K562 (cell line): ENCODE measurements at regions not wholly inside any gene's neighbourhood (a gene's known extent, or its start where the extent isn't known, plus 50 kb on each side); places are given as distances from the start of the nearest gene placed in this dataset.

Experiments
- BCL6 ChIP-seq: fragments of 250-450 bp; sonication (Bioruptor Pico); IDR thresholded peaks from 2 replicates; pipeline ENCODE4 v1.4.0; 2020
- DIDO1 ChIP-seq: fragments of 450-650 bp; IDR thresholded peaks from 2 replicates; pipeline ENCODE4 v1.6.1; 2016; ENCODE audit warnings: low read depth, missing biosample characterization, missing genetic modification characterization
- HSF4 ChIP-seq: fragments of 250-450 bp; sonication (Bioruptor Pico); IDR thresholded peaks from 2 replicates; pipeline ENCODE4 v2.1.2; 2022; ENCODE audit warnings: mild to moderate bottlenecking, moderate library complexity, borderline replicate concordance
- NELFE ChIP-seq: IDR thresholded peaks from 2 replicates; pipeline ENCODE4 v1.6.1; 2011; ENCODE audit warnings: mild to moderate bottlenecking; ENCODE audit not compliant: insufficient read depth, insufficient read length
- ZNF184 ChIP-seq: sonication (generic); formaldehyde crosslinking; IDR thresholded peaks from 2 replicates; pipeline ENCODE4 v1.5.0; 2020; ENCODE audit warnings: missing genetic modification reagents
- ZNF347 ChIP-seq: fragments of 450-650 bp; formaldehyde crosslinking; IDR thresholded peaks from 2 replicates; pipeline ENCODE4 v1.4.0; 2020; ENCODE audit warnings: low read depth, mild to moderate bottlenecking, moderate library complexity
- ZNF778 ChIP-seq: fragments of 450-650 bp; formaldehyde crosslinking; IDR thresholded peaks from 2 replicates; pipeline ENCODE4 v1.4.0; 2020; ENCODE audit warnings: mild to moderate bottlenecking, moderate library complexity
- TF ChIP-seq, protein P1 (sequence below): fragments of 250-450 bp; sonication (Bioruptor Pico); IDR thresholded peaks from 2 replicates; pipeline ENCODE4 v1.5.0; 2021; ENCODE audit warnings: mild to moderate bottlenecking, moderate library complexity
- TF ChIP-seq, protein P2 (sequence below): fragments of 250-450 bp; sonication (Bioruptor Pico); IDR thresholded peaks from 2 replicates; pipeline ENCODE4 v1.5.0; 2021

DNA sequence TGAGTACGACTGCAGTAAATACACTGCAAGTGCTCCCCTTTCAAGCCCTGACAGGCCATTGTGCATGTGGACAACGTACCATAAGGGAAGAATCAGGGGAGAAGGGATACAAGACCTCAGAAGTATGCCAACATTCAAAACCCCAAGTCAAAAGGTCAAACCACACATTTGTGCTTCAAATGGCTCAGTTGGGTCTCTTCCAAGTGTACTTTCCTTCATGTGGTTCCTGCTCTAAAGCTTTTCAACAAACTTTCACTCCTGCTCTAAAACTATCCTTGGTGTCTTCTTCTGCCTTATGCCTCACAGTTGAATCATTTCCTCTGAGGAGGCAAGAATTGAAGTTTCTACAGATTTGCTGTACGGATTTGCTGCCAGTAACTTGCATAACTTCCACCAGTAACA lies 305.7 kb upstream of the SLIT2 start (continued):
- TF ChIP-seq, protein P1, sequence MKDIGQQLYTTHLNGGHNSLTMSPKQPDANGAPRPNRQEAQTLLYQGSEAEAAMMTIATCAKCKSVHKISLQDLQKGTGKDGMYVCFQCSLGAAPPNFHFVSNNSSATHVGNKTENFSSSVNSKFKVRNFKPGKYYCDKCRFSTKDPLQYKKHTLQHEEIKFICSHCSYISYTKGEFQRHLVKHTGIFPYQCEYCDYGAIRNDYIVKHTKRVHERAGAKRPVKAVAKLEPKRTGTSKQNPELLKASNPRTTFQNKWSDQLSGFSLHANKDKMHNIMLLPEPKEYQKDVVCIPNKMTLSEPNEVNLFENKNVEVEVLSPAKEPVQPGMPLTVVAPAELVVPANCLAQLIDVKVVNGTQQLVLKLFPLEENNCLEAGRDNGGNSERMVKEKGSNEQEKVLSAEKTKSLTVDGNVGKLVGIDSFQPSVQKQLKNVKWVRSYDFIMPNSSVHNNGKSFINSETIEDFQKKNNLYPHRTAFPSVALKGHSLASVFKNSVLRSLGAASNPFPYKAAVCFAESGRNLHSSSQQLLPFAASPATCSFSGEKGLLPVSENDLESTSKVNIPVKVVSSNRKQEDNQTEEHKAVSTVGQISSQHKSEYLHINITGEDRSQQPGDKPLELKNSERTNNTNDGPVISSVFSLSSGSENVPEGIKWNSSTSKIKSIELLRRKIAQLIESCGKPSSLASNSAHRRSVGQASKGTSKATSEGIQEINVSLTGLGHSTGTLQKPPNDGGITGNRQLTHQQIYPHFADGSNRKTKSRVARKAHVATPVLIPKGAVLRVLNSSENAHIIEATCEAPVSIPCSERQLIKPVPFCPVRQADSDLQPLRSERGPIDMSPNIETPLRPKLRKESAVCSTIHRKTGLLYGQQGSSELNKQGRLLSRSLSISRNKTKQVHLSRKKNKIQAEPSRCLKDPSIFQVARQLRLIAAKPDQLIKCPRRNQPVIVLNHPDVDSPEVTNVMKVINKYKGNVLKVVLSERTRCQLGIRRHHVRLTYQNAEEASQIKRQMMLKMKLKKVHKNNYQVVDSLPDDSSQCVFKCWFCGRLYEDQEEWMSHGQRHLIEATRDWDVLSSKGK (CRISPR knock-in tag), result no peak
- no peak for TF ChIP-seq BCL6 (CRISPR knock-in tag)
- TF ChIP-seq DIDO1 (tag), result no peak
- TF ChIP-seq ZNF184, result no peak
- TF ChIP-seq NELFE, result no peak
- TF ChIP-seq, protein P2, sequence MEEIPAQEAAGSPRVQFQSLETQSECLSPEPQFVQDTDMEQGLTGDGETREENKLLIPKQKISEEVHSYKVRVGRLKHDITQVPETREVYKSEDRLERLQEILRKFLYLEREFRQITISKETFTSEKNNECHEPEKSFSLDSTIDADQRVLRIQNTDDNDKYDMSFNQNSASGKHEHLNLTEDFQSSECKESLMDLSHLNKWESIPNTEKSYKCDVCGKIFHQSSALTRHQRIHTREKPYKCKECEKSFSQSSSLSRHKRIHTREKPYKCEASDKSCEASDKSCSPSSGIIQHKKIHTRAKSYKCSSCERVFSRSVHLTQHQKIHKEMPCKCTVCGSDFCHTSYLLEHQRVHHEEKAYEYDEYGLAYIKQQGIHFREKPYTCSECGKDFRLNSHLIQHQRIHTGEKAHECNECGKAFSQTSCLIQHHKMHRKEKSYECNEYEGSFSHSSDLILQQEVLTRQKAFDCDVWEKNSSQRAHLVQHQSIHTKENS, result no peak
- TF ChIP-seq HSF4 (CRISPR knock-in tag), result no peak
- no peak for TF ChIP-seq ZNF778
- TF ChIP-seq ZNF347, result no peak
